GM21360 (cell line): ENCODE measurements at regions not wholly inside any gene's neighbourhood (a gene's known extent, or its start where the extent isn't known, plus 50 kb on each side); places are given as distances from the start of the nearest gene placed in this dataset.

Experiments used
- ATAC-seq: cut with Tn5 transposase; IDR thresholded peaks from one replicate; pipeline ENCODE4 v1.9.1; 2021; ENCODE audit warnings: mild to moderate bottlenecking, moderate library complexity; ENCODE audit not compliant: unreplicated experiment

DNA sequence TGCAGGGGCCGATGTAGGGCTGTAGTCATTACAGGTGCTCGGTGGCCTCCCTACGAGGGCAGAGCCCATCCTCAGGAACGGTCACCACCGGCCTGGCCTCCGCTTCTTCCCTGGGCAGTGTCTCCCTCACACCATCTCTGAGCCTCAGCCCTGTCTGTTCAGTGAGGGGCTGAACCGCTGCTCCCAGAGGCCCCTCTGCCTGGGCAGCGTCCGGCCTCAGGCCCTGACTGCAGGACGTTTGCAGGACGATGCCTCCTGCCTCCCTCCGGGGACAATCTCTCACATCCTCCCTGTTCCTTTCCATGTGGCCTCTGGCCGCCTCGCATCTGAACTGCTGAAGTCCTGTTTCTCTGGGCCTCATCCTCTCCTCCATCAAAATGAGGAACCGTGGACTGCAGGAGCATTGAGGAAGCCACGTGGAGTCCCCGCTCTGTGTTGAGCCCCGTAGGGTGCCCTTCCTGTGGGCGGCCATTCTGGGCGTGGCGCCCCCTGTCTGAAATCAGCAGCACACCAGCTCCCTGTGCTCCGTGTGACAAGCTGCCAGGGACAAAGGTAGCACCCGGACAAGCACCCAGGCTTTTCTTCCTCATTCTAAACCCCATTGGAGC, 933.5 kb downstream of the BRD1 start:
- no peak for ATAC-seq

DNA sequence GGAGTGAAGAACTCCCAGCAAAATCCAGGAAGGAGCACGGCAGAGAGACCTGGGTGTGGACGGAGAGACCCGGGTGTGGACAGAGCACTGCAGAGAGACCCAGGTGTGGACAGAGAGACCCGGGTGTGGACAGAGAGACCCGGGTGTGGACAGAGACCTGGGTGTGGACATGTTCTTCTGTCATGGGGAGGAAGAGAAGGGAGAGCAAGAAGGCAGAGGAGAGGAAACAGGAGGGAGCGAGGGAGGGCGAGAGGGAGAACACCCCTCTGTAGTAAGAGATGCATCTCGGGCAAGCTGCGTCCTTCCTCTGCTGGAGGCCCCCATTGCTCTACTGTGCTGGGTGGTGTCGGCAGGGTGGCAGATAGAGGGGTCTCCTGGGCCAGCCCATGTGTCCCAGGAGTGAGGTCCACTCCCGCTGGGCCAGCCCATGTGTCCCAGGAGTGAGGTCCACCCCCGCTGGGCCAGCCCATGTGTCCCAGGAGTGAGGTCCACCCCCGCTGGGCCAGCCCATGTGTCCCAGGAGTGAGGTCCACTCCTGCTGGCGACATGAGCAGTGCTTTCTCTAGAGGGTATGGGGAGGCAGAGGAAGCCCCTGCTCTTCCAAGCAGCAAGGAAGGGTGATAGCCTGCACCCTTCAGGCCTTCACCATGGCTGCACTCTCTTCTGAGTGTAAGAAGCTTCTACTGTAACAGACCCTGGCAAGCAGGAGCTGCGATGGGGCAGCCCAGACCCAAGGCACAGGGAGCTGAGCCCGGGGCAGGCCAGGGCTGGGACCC, 934.2 kb downstream of the BRD1 start:
- no peak for ATAC-seq

DNA sequence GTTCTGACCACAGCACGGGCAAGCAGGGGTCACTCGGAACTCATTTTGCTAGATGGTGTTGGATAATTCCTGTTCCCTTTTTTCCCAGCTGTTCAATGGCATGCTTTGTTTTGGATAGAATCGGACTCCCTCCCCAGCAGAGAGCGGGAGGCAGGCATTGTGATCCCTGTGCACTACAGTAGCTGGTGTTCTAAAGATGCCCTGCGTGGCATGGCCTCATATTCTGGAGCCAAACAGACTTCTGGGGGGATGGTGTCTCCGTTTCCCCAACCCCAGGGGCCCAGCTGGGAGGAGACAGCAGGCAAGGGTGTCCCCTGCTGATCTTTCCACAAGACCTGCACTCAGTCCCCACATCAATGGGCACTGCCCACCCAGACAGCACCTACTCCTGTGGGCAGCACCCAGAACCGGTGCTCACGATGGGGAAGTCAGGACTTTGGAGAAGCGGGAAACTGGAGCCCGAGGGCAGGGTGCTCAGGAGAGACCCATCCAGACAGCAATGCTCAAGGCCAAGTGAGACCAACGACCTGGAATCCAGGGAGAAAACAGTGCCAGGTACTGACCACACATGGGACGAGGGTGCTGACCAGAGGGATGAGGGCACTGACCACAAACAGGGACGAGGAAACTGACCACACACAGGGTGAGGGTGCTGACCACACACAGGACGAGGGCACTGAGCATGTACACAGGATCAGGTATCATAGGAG, 934.9 kb downstream of the BRD1 start:
- ATAC-seq, result no peak

DNA sequence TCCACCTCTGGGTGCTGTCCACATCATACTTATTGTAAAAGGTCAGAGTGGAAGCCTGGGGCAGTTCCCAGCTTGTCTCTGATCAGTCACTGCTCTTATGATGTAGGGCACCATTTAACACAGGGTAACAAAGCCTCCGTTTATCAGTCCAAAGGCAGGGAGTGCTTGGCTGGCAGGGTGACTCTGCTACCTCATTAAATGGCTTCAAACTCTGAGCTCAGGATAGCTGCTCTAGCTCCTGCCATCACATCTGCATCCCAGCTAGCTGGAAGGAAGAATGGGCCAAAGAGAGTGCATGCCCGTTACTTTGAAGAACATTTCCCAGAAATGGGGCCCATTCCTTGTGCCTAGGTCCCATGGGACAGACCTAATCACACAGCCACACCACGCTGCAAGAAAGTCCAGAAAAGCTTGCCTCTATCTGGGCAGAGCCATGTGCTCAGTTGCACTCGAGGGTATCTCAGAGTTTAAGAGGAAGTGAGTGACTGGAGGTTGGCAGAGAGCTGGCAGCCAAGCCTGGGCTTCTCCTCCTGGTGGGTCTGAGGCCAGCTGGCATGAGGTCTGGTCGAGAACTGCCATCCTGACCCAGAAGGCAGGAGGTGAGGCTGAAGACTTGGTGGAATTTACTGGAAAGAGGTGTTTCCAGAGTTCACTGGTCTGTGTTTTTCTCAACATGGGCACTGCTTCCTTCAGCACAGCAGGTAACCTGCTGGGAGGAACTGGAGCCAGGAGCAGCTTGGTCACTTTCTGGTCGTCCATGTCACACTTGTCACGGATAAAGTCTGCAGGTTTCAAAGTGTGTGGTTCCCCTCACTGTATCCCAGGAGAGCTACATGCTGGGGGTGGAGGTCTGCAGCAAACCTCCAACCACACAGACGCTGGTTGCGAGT, 935.7 kb downstream of the BRD1 start:
- no peak for ATAC-seq

DNA sequence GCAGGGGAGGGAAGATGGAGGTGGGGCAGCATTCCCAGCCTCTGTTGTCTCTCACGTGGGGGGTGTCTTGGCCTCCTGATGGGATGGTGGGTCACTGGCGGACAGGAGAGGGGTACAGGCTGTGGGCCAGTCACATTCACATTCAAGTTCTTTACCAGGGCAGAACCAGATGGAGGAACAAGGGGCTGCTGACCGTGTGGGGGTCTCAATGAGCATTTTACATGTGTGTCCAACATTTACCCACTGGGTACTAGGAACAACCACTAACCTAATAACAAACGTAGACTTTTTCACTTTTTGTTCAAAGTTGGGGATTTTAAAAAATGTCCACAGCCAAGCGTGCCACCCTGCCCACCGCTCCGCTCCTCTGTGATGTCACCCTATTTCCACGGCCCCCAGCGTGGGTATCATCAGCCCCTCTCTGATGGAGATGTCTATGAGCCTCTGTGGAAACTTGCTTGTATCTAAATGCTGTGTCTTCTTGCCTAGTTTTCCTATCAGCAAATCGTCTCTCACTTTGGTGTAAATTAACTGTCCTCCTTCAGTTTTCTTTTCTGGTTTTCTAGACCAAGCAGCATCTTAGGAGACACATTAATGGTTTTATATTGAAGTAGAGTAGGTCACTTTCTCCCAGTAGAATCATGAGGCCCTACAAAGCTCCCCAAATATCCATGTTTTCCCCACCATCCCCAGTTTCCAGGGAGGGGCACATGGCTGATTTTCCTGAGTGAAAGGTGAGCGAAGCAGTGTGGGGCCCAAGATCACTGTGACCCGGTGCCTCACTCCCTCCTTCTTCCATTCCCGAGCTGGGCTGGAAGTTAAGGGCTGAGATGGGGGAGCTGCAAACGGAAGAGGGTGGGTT, 936.7 kb downstream of the BRD1 start:
- ATAC-seq, result no peak

DNA sequence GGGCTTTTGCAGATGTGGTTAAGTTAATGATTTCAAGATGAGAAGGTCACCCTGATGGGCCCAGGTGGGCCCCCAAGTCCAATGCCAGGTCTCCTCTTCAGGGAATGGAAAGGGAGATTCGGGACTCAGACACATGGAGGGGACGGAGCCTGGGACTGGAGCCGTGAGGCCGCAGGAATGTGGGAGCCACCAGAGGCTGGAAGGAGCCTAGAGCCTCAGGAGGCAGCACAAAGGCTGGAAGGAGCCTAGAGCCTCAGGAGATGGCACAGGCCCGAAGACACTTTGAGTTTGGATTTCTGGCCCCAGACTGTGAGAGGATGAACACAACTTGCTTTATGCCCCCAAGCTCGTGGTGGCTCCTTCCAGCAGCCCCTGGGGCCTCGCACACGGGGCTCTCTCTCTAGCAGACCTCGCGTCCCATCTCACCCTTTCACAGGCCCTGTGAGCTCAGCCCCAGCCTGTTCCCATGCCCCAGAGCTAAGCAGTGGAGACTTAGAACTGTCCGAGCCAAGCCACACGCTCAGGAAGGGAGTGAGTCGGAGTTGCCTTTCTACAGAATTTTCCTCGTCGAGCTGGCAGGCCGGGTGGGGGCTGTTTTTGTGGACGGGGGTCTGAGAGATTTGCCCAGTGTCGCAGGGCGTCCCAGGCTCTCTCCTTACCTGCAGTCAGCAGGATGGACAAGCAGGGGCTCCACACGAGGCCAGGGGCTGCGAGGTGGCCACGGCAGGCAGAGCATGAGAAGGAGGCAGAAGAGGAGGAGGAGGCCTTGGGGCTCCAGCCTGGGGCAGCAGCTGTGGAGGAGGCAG, 937.6 kb downstream of the BRD1 start:
- ATAC-seq, result no peak

DNA sequence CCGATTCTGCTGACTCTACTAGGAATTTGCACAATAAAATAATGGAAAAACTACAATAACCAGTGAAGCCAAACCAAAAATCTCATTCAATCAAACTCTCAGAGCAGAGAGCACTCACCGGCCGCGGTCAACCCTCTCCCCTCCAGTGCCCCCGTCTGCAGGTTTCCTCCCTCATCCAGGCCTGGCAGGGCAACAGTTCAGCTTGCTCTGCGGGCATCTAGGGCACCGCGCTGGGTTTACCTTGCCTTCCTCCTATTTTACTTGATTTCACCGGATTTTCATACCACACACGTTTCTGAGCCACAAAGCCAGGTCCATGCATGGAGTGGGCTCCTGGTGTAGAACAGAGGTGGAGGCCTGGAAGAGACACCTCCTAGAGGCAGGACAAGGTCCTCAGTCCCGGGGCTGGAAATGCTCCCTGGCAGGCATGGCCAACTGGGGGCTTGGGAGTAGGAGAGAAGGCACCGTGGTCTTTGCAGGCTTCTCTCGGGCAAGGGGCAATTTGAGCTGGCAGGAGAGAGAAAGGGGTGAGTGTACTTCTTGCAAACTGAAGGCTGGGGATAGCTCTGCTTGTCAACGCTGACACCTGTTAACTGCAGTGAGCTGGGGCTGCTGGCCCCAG, 938.4 kb downstream of the BRD1 start:
- ATAC-seq, result no peak

DNA sequence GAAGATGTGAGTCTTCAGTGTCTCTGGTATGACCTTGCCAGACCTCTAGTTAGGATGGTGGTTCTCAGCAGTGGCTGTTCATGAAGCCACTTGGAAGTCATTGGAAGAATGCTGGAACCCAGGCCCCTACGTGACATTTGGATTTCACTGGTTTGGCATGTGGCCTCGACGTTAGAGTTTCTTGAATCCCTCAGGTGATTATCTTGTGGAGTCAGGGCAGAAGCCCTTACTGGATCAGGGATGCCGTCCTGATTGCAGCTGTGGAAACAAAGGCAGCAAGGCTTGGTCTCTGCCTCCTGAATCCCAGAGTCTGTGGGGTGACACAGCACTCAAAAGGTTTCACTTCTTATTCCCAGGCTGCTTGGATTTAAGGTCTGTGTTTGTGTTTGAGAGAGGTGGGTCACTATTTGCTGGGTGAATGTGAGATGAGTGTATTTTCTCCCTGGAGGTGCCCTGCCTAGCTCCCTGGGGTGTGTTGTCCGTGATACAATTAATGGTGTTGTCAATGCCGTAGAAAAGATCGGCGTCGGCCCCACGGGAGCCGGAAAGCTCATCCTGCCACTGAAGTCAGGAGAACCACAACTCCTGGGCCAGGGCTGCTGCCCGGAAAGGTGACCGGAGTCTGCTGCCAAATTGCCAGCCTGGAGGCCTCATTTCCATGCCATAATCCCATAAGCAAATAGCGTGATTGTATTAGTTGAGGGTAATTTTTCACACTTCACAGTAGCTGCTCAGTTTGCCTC, 939.0 kb downstream of the BRD1 start:
- ATAC-seq, result no peak

DNA sequence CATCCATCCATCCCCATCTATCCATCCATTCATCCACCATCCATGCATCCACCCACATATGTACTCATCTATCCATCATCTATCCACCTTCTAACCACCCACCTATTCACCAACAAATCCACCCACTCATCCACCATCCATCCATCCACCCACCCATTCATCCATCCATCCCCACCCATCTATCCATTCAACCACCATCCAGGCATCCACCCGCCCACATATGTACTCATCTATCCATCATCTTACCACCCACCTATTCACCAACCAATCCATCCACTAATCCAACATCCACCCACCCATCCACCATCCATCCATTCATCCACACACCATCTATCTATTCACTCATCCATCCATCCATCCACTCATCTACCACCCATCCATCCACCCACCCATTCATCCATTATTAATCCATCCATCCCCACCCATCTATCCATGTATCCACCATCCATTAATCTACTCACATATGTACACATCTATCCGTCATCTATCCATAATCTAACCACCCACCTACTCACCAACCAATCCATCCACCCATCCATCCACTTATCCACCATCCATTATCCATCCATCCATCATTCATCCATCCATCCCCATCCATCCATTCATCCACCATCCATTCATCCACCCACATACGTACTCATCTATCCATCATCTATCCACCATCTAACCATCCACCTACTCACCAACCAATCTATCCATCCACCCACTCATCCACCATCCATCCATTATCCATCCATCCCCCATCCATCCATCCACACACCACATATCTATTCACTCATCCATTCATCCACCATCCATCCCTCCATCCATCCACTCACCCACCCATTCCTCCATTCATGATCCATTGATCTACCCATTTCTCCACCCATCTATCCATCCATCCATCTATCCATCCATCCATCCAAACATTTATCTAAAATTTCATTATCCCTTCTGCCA, 940.0 kb downstream of the BRD1 start:
- ATAC-seq, result no peak

DNA sequence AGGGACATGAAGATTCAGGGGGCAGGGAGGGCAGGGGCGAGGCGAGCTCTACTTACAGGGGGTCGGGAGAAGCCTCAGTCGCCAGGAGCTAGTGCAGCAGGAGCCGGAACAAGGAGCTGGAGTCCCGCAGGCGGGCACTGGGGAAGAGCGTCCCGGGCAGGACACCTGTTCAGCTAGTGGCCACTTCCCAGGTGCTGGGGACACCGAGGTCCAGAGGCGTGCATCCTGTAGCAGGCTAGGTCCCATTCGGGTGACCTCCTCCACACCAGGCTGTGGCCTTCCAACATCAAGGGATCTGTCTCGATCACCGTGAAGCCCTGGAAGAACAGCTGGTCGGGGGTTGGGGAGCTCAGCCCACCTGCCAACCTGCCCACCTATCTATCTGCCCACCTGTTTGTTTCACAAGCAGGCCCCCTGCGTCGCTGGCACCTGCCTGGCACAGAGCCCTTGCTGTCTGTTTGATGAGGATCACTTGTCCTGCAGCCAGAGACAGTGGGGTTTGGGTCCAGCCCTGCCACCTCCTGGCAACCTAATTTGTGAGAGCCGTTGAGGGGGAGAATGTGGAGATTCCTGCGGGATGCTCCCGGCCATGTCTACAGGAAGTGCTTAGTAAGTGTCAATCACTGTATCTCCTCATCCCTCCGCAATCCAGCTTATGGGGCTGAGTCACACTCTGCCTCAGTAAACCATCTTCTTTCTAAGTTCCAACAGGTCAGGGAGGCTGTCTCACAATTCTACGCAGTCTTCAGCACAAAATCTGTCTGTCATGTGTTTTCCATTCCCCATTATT, 940.9 kb downstream of the BRD1 start:
- no peak for ATAC-seq

DNA sequence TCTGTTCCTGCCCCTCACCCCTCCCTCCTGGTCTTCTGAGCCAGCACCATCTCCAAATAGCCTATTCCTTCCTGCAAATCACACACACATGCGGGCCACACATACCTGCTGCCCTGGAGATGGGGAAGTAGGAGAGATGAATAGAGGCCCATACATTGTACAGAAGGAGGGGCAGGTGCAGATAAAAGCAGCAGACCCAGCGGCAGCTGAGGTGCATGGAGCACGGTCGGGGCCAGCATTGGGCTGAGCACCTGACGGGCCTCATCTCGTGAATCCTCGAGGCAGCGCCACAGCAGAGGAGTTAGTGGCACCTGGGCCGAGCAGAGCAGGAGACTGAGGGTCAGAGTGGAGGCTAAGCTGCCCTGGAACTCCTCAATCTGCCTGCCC, 941.8 kb downstream of the BRD1 start:
- no peak for ATAC-seq

DNA sequence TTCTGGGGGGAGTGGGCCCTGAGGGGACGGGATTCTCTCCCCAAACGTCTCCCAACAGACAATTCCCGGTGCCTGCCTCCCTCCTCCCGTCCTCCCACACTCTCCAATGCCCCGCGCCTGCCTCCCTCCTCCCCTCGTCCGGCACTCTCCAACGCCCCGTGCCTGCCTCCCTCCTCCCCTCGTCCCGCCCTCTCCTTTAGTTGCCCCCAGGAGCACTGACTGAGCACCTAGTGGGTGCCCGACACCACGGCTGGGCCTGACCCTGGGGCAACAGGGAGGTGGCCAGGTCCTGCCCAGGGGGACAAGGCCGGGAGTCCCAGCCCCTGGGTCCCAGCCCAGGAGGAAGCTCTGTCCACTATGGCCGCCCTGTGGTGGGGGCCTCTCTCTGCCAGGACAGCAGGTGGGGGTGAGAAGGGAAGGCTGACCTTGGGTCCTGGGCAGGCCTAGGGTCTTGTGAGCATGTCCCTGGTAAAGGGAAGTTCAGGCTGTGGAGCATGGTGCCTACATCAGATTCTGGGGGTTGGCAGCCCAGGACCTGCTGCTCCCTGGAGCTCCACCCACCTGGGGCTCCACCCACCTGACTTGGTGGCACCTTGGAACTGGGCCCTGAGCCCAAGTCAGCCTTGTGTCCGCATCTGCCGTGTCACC, 942.3 kb downstream of the BRD1 start:
- no peak for ATAC-seq

DNA sequence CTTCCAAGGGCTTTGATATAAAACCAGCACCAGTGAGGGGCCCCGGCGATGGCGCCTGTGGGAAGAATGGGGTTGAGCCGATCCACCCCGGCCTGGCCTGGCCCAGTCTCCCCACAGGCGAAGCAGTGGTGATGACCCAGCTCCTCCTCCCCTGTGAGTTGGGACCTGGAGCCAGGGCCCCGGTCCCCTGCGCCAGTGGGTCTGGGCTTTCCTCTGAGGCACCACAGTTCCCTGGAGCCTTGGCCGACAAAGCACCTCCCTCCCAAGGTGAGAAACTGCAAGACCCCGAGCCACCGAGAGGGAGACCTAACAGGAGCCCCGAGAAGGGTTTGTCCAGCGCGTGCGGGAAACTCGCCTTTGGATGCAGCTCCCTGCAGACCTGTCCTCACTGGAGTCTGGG, 942.9 kb downstream of the BRD1 start:
- no peak for ATAC-seq

DNA sequence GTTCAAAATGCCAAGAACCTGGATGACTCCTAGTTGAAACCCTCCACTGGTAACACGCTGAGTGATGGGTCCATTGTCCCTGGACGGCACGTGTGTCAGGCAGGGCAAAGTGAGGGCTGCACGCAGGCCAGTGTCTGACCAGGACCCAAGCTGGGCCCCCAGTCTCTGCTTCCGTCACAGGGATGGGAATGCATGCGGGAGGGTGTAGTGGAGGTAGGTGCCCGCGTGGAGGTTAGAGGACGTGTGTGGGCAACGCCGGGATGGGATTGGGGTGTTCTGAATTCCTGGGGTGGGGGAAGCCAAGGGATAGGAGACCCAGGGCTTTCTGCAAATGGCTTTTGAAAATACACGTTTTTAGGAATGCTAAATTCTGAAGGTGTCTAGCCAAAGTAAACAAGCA, 943.3 kb downstream of the BRD1 start:
- ATAC-seq, result no peak

DNA sequence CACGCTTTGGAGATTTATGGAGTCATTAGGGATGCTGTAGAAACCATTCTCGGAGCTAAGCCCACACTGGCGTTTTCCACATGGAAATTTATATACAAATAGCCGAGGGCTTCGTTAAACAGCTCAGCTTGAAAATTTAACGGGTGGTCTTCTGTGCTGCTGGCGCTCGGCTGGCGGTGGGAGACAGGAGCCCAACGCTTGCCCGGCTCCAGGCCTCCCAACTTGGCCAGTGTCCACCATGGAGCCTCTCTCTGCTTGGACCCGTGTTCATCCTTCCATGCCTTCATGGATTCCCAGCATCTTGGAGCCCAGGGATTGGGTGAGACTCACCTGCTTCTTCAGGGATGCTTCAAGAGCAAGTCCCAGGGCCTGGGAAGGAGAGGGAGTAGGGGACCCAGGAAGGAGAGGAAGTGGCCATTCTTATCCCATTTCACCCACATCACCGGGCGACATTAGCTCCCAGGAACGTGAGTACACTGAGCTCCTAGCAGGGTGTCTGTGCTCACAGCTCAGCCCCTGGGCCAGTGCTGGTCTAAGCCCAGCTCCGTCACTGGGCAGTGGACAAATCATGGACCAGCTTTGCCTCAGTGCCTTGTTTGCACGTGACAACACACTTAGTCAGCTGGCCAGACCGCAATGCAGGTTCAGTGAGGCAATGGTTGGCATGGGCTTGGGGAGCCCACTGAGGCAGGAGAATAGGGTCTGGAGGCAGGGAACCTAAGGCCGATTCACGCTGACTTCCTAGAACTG, 944.3 kb downstream of the BRD1 start:
- ATAC-seq, result no peak
